Activated CD4-positive, alpha-beta T cell treated with anti-CD3 and anti-CD28 coated beads, Interleukin-2, amount 50 U/mL, for 48 hours (primary cell): ENCODE measurements at regions not wholly inside any gene's neighbourhood (a gene's known extent, or its start where the extent isn't known, plus 50 kb on each side); places are given as distances from the start of the nearest gene placed in this dataset.
"Not testable (repeated sequence)": the region's sequence is repeated elsewhere in the genome, so short reads cannot be mapped to it uniquely, and the experiment has no call there.

Experiments
- DNase-seq, 2 experiments: peaks; one replicate each; pipeline ENCODE4 v3.0.0-alpha.2; 2020

DNA sequence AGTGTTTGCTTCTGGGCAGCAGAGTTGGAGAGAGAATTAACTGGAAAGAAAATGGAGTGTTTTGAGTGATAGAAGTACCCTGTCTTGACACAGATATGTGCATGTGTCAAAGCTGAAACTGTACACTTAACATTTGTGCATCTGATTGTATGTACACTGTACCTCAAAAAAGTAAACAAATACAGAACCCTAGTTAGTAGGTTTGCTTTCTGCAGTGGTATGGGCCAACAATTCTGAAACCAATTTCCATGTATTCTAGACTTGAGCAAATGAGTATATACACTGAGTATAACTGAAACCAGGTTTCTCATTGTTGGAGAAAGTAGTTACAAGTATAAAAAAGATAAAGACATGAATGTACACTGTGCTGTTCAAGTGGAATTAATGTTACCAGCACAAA lies 52.4 kb downstream of the ELAPOR2 start:
- DNase-seq, result no peak

DNA sequence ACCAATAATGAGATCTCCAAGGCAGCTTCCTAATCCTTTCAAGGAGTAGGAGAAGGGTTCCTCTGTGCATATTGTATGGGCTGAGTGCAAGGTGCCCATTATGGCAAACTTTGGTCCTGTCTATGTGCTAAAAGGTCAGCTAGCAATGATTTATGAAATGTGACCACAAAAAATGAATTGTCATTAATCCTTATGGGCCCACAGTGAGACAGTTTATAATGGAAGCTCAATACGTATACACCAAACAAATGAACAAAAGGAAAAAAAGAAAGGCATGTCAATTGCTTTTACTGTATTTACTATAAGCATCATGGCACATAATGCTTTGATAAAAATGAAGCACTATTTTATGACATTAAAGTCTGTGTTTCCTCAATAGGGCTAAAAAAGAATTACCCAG lies 54.5 kb downstream of the ELAPOR2 start:
- DNase-seq, result no peak

DNA sequence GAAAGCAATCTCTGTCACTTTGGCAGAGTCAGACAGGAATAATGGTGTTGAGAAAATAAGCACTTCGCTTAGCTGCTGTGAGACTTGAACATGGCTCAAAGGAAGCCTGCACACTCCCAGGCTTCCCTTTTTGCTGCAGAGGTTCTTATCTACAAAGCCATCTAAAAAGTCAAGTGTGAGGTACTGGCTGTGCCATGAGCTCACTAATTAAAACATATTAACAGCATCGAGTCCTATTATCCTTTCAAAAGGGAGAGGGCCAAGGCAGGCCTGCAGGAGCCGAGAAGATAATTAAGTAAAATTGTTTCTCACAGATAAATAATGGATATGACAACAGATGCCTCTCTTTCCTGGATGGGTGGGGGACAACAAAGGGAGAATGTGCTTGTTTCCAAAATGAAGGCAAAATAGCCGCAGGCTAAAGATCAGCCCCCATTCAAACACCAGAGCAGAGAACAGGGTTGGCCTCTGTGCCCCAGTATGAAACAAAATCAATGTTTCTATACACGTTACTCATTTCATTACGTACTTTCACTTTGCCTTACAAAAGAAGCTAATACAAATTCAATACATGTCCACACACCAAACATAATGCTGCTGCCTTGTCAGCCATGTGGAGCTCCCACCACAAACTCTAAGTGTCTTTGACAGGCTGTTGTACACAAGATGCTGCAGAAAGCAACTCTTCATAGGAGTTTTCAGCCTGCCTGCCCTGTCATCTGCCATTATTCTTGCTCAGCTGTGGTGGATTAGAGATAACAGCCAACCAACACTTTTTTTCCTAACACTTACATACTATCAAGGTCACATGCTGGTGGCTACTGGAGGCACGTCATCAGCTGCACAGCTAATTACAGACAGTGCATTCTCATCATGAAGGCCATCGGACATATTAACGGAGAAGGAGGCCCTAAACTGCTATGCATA lies 55.3 kb downstream of the ELAPOR2 start:
- DNase-seq, result no peak

DNA sequence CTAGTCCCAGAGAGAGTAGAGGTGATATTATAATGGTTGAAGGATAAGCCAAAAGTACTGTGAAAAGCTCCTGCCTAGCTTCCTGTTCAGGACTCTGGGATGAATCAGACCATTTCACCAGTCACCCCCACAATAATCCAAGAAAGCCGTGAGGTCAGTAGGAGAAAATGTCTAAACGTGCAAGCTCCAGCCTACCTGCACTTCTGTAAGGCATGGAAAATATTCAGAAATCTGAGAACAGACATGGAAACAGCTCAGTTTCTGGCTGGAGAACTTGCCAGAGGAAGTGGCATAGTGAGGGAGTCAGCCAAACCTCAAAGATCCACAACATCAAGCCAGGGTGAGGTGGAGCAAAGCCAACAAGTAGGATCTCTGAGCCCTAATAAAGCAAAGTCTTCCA lies 58.2 kb downstream of the ELAPOR2 start:
- no peak for DNase-seq

DNA sequence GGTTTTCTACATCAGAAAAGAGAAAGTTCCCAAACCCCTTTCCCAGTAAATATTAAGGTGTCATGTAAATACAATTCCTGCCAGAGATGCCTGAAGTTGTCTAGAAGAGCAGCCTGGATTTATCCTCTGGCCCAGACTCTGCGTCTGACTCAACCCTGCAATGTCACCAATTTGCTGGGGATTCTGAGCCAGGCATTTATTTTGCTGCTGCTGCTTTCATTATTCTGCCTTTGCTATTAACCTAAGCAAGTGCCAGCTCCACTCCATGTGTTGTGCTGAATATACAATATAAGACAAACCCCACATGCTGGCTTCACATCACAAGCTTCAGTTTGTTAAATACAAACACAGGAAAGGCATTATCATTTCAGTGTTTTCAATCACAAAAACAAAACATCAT lies 59.1 kb downstream of the ELAPOR2 start:
- DNase-seq, result no peak

DNA sequence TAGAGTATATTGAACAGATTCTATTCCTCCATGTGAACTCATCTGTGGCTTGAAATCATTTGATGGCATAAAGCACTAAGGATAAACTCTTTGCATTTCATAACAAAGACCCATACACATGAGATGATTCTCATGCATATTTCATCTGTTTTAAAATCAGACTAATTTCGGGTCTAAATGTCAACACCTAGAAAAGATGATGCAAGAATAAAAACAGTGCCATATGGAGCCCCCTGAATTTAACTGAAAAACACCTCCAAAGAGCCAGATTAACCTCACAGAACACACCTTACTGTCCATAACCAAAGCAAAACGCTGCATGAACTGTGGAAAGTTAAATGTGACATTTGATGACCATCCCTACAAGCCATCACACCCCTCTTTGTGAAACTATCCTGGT lies 59.7 kb downstream of the ELAPOR2 start:
- no peak for DNase-seq

DNA sequence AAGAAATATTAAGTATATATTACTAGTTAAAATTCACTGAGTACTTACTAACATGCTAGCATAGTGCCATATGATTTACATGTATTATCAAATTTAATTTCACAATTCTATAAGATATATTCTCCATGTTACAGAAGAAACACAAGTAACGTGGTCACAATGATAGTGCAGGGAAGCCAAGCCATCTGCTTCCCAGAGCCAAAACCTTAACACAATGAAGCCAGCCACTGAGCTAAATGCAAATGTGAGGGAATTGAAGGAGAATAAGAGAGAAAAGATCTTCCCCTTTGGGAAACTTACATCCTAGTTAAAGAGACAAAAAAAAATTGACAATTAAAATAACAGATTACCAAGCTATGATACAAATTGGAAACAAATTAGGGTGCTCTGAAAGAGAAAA lies 63.6 kb downstream of the ELAPOR2 start:
- no peak for DNase-seq

DNA sequence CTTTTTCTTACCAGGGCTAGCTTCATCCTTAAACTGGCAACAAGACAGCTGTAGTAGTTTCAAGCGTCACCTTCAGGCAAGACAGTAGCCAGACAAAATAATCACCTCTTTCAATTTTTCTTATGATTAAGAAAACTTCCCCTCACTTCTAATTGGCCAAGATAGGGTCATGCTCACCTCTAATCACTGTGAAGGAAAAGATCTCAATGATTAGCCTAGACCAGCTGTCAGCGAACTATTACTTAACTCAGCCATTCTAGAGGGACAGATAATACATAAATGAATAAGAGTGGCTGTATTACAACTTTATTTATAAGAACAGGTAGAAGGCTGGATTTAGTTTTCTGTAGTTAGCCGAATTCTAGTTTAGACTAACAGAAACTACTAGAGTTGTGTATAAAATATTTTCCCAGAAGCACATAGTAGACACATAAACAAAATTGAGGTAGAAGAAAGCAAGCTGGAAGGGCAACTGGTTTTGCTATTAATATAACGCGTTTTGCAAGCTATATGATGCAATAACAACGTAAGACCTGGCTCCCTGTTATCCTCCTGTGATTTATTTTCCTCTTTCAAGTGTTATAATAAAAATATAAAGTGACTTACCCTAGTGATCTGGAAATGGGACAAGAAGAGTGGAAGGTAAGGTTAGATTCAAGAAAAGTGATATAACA lies 64.3 kb downstream of the ELAPOR2 start:
- DNase-seq, result no peak

- no peak for DNase-seq
These were observed 67.7 kb downstream of the ELAPOR2 start for GRCh38 chr7:86991771-86992191.

- no peak for DNase-seq
These were observed 68.2 kb downstream of the ELAPOR2 start for GRCh38 chr7:86991093-86991769.

GRCh38 chr7:86989407-86989806 lies 70.0 kb downstream of the ELAPOR2 start:
- DNase-seq, result no peak

GRCh38 chr7:86987834-86988233 lies 71.6 kb downstream of the ELAPOR2 start:
- DNase-seq, result not testable (repeated sequence)

- not testable (repeated sequence) for DNase-seq
These were observed 72.1 kb downstream of the ELAPOR2 start for GRCh38 chr7:86987358-86987757.

- DNase-seq, result not testable (repeated sequence)
These were observed 74.1 kb downstream of the ELAPOR2 start for GRCh38 chr7:86985342-86985741.

DNA sequence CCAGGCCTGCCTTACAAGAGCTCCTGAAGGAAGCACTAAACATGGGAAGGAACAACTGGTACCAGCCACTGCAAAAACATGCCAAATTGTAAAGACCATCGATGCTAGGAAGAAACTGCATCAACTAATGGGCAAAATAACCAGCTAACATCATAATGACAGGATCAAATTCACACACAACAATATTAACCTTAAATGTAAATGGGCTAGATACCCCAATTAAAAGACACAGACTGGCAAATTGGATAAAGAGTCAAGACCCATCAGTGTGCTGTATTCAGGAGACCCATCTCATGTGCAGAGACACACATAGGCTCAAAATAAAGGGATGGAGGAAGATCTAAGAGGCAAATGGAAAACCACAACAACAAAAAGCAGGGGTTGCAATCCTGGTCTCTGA lies 75.8 kb downstream of the ELAPOR2 start:
- DNase-seq, result not testable (repeated sequence)

DNA sequence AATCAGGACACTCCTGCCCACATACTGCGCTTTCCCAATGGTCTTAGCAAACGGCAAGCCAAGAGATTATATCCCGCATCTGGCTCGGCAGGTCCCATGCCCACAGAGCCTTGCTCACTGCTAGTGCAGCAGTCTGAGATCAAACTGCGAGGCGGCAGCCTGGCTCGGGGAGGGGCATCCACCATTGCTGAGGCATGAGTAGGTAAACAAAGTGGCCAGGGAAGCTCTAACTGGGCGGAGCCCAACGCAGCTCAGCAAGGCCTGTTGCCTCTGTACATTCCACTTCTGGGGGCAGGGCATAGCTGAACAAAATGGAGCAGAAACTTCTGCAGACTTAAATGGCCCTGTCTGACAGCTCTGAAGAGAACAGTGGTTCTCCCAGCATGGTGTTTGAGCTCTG lies 77.5 kb downstream of the ELAPOR2 start:
- not testable (repeated sequence) for DNase-seq

GRCh38 chr7:86981127-86981526 lies 78.3 kb downstream of the ELAPOR2 start:
- no peak for DNase-seq

GRCh38 chr7:86980223-86980622 lies 79.2 kb downstream of the ELAPOR2 start:
- no peak for DNase-seq

GRCh38 chr7:86978808-86979506 lies 80.5 kb downstream of the ELAPOR2 start:
- no peak for DNase-seq

- DNase-seq, result no peak
These were observed 82.5 kb downstream of the ELAPOR2 start for GRCh38 chr7:86976958-86977357.

GRCh38 chr7:86975914-86976313 lies 83.5 kb downstream of the ELAPOR2 start:
- no peak for DNase-seq

DNA sequence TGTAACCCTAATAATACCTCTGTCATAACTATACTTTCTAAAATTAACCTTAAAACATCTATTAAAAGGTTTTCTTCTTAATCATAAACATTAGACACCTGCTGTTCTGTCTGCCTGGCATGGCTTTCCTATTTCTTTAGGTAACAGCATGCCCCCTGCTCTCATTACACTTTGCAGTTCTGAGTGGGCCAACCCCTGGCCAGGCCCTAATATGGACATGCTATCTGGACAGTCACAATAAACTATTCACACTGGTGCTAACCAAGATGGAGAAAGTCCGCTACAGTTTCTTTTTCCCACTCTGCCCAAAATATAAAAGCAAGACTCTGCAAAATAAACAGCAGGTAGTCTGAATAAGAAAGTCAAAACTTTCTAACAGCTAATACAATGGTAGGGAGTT lies 84.0 kb downstream of the ELAPOR2 start:
- no peak for DNase-seq

- DNase-seq, result no peak
These were observed 87.4 kb downstream of the ELAPOR2 start for GRCh38 chr7:86972072-86972471.
